Endothelial cell of umbilical vein (primary cell): ENCODE measurements at regions not wholly inside any gene's neighbourhood (a gene's known extent, or its start where the extent isn't known, plus 50 kb on each side); places are given as distances from the start of the nearest gene placed in this dataset.

Source experiments
- BruUV-seq: library from RNA; stranded (reverse); fragments of 400-500 nt; replicated peaks from 2 replicates; lab custom pipeline; 2021; lab: Mats Ljungman, UMichigan
- CTCF ChIA-PET: fragments of 300-600, 350-600 bp; sonication (Branson Sonifier 250); formaldehyde crosslinking; loops from one replicate; lab custom pipeline; 2021; ENCODE audit warnings: antibody characterized with exemption, inconsistent platforms; lab: Charles Lee
- POLR2A ChIA-PET: fragments of 300-600, 350-600 bp; sonication (Branson Sonifier 250); formaldehyde crosslinking; loops from one replicate; lab custom pipeline; 2021; ENCODE audit warnings: antibody characterized with exemption, inconsistent platforms; lab: Charles Lee
- DNase-seq: peaks from one replicate; pipeline ENCODE4 v3.0.0-alpha.2; 2011; ENCODE audit warnings: low read depth, low spot score
- FAIRE-seq: peaks from 2 replicates; lab custom pipeline; 2011; peaks lifted over from hg19 to GRCh38; lab: Jason Lieb, UNC
- H2AFZ ChIP-seq: 2 replicates; pipeline ENCODE4 v1.6.0; 2012; ENCODE audit warnings: low read depth, low read length, control low read depth, inconsistent platforms
- H3K27ac ChIP-seq: 2 replicates; pipeline ENCODE4 v1.5.1; 2011; ENCODE audit warnings: low read depth, mild to moderate bottlenecking, control low read depth, low read length, moderate library complexity; ENCODE audit not compliant: insufficient read depth
- H3K27me3 ChIP-seq, 2 experiments: 2 replicates each; pipeline versions ENCODE4 v1.6.0 to v1.6.1; 2011; ENCODE audit warnings: low read length in 2 of 2, mixed read lengths in 1 of 2; ENCODE audit not compliant: control insufficient read depth in 2 of 2, insufficient read depth in 2 of 2
- H3K36me3 ChIP-seq, 2 experiments: 2 replicates in 1 of 2; 3 replicates in 1 of 2; pipeline ENCODE4 v1.5.1; 2011; ENCODE audit warnings: low read length in 2 of 2, mild to moderate bottlenecking in 1 of 2, moderate library complexity in 1 of 2; ENCODE audit not compliant: control insufficient read depth in 2 of 2, insufficient read depth in 2 of 2; ENCODE audit errors: extremely low read depth in 1 of 2
- H3K4me1 ChIP-seq: 3 replicates; pipeline ENCODE4 v1.5.1; 2011; ENCODE audit warnings: mild to moderate bottlenecking, low read length; ENCODE audit not compliant: control insufficient read depth, insufficient read depth; ENCODE audit errors: extremely low read depth
- H3K4me2 ChIP-seq: 2 replicates; pipeline ENCODE4 v1.6.1; 2011; ENCODE audit warnings: low read length, control low read depth, mixed read lengths; ENCODE audit not compliant: insufficient read depth
- H3K4me3 ChIP-seq, 3 experiments: fragments of 200-600 bp in 1 of 3; sonication (generic), shearing (Covaris generic) in 1 of 3; replicated peaks in 1 of 3; 2 replicates each; pipeline ENCODE4 v1.5.1; 2011 to 2016; ENCODE audit warnings: control low read depth in 3 of 3, low read length in 3 of 3, mild to moderate bottlenecking in 2 of 3, inconsistent platforms in 1 of 3, low read depth in 1 of 3, moderate library complexity in 1 of 3; ENCODE audit not compliant: insufficient read depth in 1 of 3
- H3K79me2 ChIP-seq: 2 replicates; pipeline ENCODE4 v1.6.0; 2012; ENCODE audit warnings: low read length, inconsistent platforms; ENCODE audit not compliant: control insufficient read depth, insufficient read depth
- H3K9ac ChIP-seq: replicated peaks from 2 replicates; pipeline ENCODE3; 2011; ENCODE audit warnings: low read length, control low read depth; ENCODE audit not compliant: insufficient read depth; ENCODE audit errors: extremely low read depth
- H3K9me1 ChIP-seq: replicated peaks from 3 replicates; pipeline ENCODE4 v1.6.0; 2011; ENCODE audit warnings: mild to moderate bottlenecking, low read length; ENCODE audit not compliant: control insufficient read depth, insufficient read depth; ENCODE audit errors: extremely low read depth
- H3K9me3 ChIP-seq: replicated peaks from 2 replicates; pipeline ENCODE4 v1.5.1; 2012; ENCODE audit warnings: low read length, inconsistent platforms; ENCODE audit not compliant: control insufficient read depth, insufficient read depth
- H4K20me1 ChIP-seq: replicated peaks from 2 replicates; pipeline ENCODE3; 2011; ENCODE audit warnings: mild to moderate bottlenecking, low read length; ENCODE audit not compliant: control insufficient read depth, insufficient read depth; ENCODE audit errors: extremely low read depth
- EZH2 ChIP-seq: IDR thresholded peaks from 2 replicates; pipeline ENCODE4 v1.6.1; 2012; ENCODE audit warnings: borderline replicate concordance, low read depth, mild to moderate bottlenecking, moderate library complexity, low read length, inconsistent platforms; ENCODE audit not compliant: severe bottlenecking
- FOS ChIP-seq: IDR thresholded peaks from 2 replicates; pipeline ENCODE4 v1.6.1; 2011; ENCODE audit warnings: mild to moderate bottlenecking, low read length, moderate library complexity, borderline replicate concordance; ENCODE audit not compliant: insufficient read depth
- GATA2 ChIP-seq: IDR thresholded peaks from 2 replicates; pipeline ENCODE4 v1.7.0; 2011; ENCODE audit warnings: low read depth, mild to moderate bottlenecking, moderate library complexity, mixed read lengths, low read length; ENCODE audit not compliant: insufficient read length, insufficient read depth
- JUN ChIP-seq: IDR thresholded peaks from 2 replicates; pipeline ENCODE4 v1.6.1; 2011; ENCODE audit warnings: borderline replicate concordance, low read depth; ENCODE audit not compliant: insufficient read length, insufficient read depth
- MYC ChIP-seq: IDR thresholded peaks from one replicate; pipeline ENCODE4 v1.6.1; 2011; ENCODE audit warnings: mild to moderate bottlenecking, low read depth, low read length
- POLR2A ChIP-seq: IDR thresholded peaks from 2 replicates; pipeline ENCODE4 v1.6.1; 2012; ENCODE audit warnings: low read depth, mild to moderate bottlenecking, control low read depth, low read length
- POLR2AphosphoS5 ChIP-seq: IDR thresholded peaks from 2 replicates; pipeline ENCODE4 v1.6.1; 2012; ENCODE audit warnings: low read depth, mild to moderate bottlenecking, control low read depth, low read length, moderate library complexity; ENCODE audit not compliant: insufficient read depth
- dilution Hi-C: fragments of 300-500 bp; cut with MboI; formaldehyde crosslinking; loops from one replicate; pipeline ENCODE4 v1.15.0; 2019; ENCODE audit warnings: low sequenced_read_pairs; ENCODE audit not compliant: extremely low pct_ligation_motif_present
- intact Hi-C: fragments of 100-400 bp; cut with micrococcal nuclease; formaldehyde crosslinking; loops from one replicate; pipeline ENCODE4 v1.10.0; 2022
- TF ChIP-seq, protein P1 (sequence below): IDR thresholded peaks from 2 replicates; pipeline ENCODE4 v1.6.1; 2011; ENCODE audit not compliant: insufficient read depth, insufficient read length
- TF ChIP-seq, protein P2 (sequence below), 2 donors: IDR thresholded peaks; 1 replicate in 1 of 2; 2 replicates in 1 of 2; pipeline ENCODE4 v1.5.1; 2011; ENCODE audit warnings: low read length in 2 of 2, mild to moderate bottlenecking in 2 of 2, moderate library complexity in 2 of 2, control low read depth in 1 of 2, inconsistent platforms in 1 of 2, low read depth in 1 of 2; ENCODE audit not compliant: insufficient read depth in 1 of 2; ENCODE audit errors: extremely low read depth in 1 of 2

DNA sequence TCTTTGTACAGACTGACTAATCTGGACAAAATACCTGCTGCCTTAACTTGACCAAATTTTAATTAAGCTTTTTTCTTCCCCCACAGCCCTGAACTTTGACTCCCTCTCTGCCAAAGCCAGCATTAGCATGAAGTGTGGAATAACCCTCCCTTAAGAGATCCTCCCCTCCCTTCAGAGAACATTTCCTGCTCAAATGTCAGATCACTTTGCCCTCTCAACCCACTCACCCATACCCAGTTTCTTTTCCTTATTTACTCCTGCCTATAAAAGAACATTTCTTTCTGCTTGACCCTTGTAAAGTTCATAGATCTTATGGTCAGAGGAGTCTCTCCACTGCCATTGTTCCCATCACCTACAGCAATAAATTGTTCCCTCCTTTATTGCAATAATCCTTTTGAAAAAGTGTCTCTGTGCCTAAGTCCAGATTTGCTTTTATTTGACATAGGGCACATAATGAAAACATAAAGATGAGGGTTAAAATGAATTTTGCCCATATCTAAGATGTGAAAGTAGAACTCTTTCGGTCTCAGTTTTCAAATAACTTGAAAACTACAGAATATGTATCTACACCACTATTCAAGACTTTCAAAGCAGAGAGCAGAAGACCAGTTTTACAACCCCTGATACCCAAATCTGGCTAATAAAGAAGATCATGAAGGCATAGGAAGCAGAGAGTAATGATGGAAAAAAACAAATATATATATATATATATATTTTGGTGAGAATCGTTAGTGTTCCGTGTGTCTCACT, 289.7 kb upstream of the ANXA10 start:
- no peaks in the 10 kb centered on the region for H3K4me1 ChIP-seq
- H3K36me3 ChIP-seq = no peaks in the 10 kb centered on the region
- intact Hi-C loops = no loop called here
- CTCF ChIA-PET = no interaction called here
- no peak overlapping the region for H3K4me2 ChIP-seq
- no peaks in the 10 kb centered on the region for H3K27me3 ChIP-seq
- DNase-seq = no peak
- H4K20me1 ChIP-seq = no peaks in the 10 kb centered on the region
- H3K4me3 ChIP-seq = no peak overlapping the region
- no peak for FAIRE-seq
- H2AFZ ChIP-seq = no peak overlapping the region
- no peaks in the 10 kb centered on the region for H3K9me1 ChIP-seq
- dilution Hi-C loops = no loop called here
- H3K79me2 ChIP-seq = no peaks in the 10 kb centered on the region
- POLR2A ChIA-PET = no interaction called here
- no peaks in the 10 kb centered on the region for H3K9me3 ChIP-seq
- no peak overlapping the region for H3K27ac ChIP-seq
- no TSS peak for BruUV-seq
- TF ChIP-seq, protein P1, sequence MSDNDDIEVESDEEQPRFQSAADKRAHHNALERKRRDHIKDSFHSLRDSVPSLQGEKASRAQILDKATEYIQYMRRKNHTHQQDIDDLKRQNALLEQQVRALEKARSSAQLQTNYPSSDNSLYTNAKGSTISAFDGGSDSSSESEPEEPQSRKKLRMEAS = no peak
- TF ChIP-seq EZH2 = no peak
- TF ChIP-seq, protein P2, sequence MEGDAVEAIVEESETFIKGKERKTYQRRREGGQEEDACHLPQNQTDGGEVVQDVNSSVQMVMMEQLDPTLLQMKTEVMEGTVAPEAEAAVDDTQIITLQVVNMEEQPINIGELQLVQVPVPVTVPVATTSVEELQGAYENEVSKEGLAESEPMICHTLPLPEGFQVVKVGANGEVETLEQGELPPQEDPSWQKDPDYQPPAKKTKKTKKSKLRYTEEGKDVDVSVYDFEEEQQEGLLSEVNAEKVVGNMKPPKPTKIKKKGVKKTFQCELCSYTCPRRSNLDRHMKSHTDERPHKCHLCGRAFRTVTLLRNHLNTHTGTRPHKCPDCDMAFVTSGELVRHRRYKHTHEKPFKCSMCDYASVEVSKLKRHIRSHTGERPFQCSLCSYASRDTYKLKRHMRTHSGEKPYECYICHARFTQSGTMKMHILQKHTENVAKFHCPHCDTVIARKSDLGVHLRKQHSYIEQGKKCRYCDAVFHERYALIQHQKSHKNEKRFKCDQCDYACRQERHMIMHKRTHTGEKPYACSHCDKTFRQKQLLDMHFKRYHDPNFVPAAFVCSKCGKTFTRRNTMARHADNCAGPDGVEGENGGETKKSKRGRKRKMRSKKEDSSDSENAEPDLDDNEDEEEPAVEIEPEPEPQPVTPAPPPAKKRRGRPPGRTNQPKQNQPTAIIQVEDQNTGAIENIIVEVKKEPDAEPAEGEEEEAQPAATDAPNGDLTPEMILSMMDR (IDR thresholded peaks at IDR 0.05; ENCODE audit: extremely low read depth in 1 of 2, insufficient read depth in 1 of 2, low read depth in 1 of 2, low read length in 2 of 2) = no peak
- no peak for TF ChIP-seq POLR2A
- TF ChIP-seq JUN = no peak
- TF ChIP-seq FOS = no peak
- no peak for TF ChIP-seq MYC
- no peak for TF ChIP-seq GATA2
- TF ChIP-seq POLR2AphosphoS5 = no peak
- H3K9ac ChIP-seq = no peak overlapping the region
